ENCODE measurements at regions not wholly inside any gene's neighbourhood (a gene's known extent, or its start where the extent isn't known, plus 50 kb on each side); places are given as distances from the start of the nearest gene placed in this dataset.

GRCh38 chr6:80544976-80545722 is 438.7 kb downstream of the BCKDHB start:
- no peak for ATAC-seq
- Histone ChIP-seq H3K9me3 (no peaks in the 10 kb centered on the region), H3K4me1 (no peaks in the 10 kb centered on the region), H3K27me3 (no peaks in the 10 kb centered on the region), H3K36me3 (no peaks in the 10 kb centered on the region), H3K4me3 (no peak overlapping the region), H3K27ac (no peak overlapping the region)
- no peak for DNase-seq
- TF ChIP-seq CTCF (IDR thresholded peaks at IDR 0.05): no peak
- intact Hi-C loops (cut with DNase I): no loop called here

GRCh38 chr6:80544555-80544954 is 438.1 kb downstream of the BCKDHB start:
- ATAC-seq (no peak), DNase-seq (no peak)
- H3K9me3 ChIP-seq: no peaks in the 10 kb centered on the region
- no peaks in the 10 kb centered on the region for H3K36me3 ChIP-seq
- no peak for TF ChIP-seq CTCF (IDR thresholded peaks at IDR 0.05)
- H3K27ac ChIP-seq: no peak overlapping the region
- no peak overlapping the region for H3K4me3 ChIP-seq
- H3K4me1 ChIP-seq: no peaks in the 10 kb centered on the region
- no peaks in the 10 kb centered on the region for H3K27me3 ChIP-seq
- intact Hi-C loops (cut with DNase I): no loop called here

- H3K4me1 ChIP-seq: no peaks in the 10 kb centered on the region
- no peak for ATAC-seq
- H3K9me3 ChIP-seq: no peaks in the 10 kb centered on the region
- no peak for DNase-seq
- intact Hi-C loops (cut with DNase I): no loop called here
- no peaks in the 10 kb centered on the region for H3K27me3 ChIP-seq
- no peak overlapping the region for H3K4me3 ChIP-seq
- no peak overlapping the region for H3K27ac ChIP-seq
- no peaks in the 10 kb centered on the region for H3K36me3 ChIP-seq
- TF ChIP-seq CTCF (IDR thresholded peaks at IDR 0.05): no peak
These were observed 437.2 kb downstream of the BCKDHB start for GRCh38 chr6:80543598-80544222.

- Histone ChIP-seq H3K4me1 (no peaks in the 10 kb centered on the region), H3K36me3 (no peaks in the 10 kb centered on the region), H3K9me3 (no peaks in the 10 kb centered on the region), H3K4me3 (no peak overlapping the region), H3K27ac (no peak overlapping the region), H3K27me3 (no peaks in the 10 kb centered on the region)
- no peak for ATAC-seq
- no peak for TF ChIP-seq CTCF (IDR thresholded peaks at IDR 0.05)
- intact Hi-C loops (cut with DNase I): no loop called here
- DNase-seq: no peak
These were observed 436.7 kb downstream of the BCKDHB start for GRCh38 chr6:80543151-80543550.

- H3K36me3 ChIP-seq: no peaks in the 10 kb centered on the region
- ATAC-seq (no peak), DNase-seq (no peak)
- H3K4me3 ChIP-seq: no peak overlapping the region
- TF ChIP-seq CTCF (IDR thresholded peaks at IDR 0.05): no peak
- intact Hi-C loops (cut with DNase I): no loop called here
- H3K9me3 ChIP-seq: no peaks in the 10 kb centered on the region
- no peaks in the 10 kb centered on the region for H3K27me3 ChIP-seq
- H3K27ac ChIP-seq: no peak overlapping the region
- no peaks in the 10 kb centered on the region for H3K4me1 ChIP-seq
These were observed 435.4 kb downstream of the BCKDHB start for GRCh38 chr6:80541886-80542285.

All from upper lobe of right lung (tissue), 1 donor.